Trophoblast cell (in vitro differentiated cells and primary cell): ENCODE measurements at regions not wholly inside any gene's neighbourhood (a gene's known extent, or its start where the extent isn't known, plus 50 kb on each side); places are given as distances from the start of the nearest gene placed in this dataset.

Experiments
- DNase-seq, 2 donors: peaks; one replicate each; pipeline ENCODE4 v3.0.0-alpha.2; 2016
- H2AFZ ChIP-seq: 2 replicates; pipeline ENCODE4 v1.6.1; 2013; ENCODE audit warnings: low read length, moderate library complexity, mild to moderate bottlenecking; ENCODE audit not compliant: insufficient read depth, poor library complexity
- H2AK5ac ChIP-seq: 2 replicates; pipeline ENCODE4 v1.6.1; 2013; ENCODE audit warnings: mild to moderate bottlenecking, low read length
- H2BK120ac ChIP-seq: 2 replicates; pipeline ENCODE4 v1.6.1; 2013; ENCODE audit warnings: low read length, mild to moderate bottlenecking, moderate library complexity; ENCODE audit not compliant: insufficient read depth, poor library complexity
- H2BK12ac ChIP-seq: 2 replicates; pipeline ENCODE4 v1.6.1; 2013; ENCODE audit warnings: mild to moderate bottlenecking, low read length, moderate library complexity
- H2BK5ac ChIP-seq: 2 replicates; pipeline ENCODE4 v1.6.1; 2013; ENCODE audit warnings: low read length, low read depth, moderate library complexity, mild to moderate bottlenecking; ENCODE audit not compliant: poor library complexity
- H3K14ac ChIP-seq: 2 replicates; pipeline ENCODE4 v1.6.1; 2013; ENCODE audit warnings: mild to moderate bottlenecking, low read length
- H3K18ac ChIP-seq: 2 replicates; pipeline ENCODE4 v1.6.1; 2013; ENCODE audit warnings: mild to moderate bottlenecking, low read length
- H3K23ac ChIP-seq: 2 replicates; pipeline ENCODE4 v1.6.1; 2013; ENCODE audit warnings: low read length
- H3K27ac ChIP-seq: 2 replicates; pipeline ENCODE4 v1.5.1; 2013; ENCODE audit warnings: low read depth, mild to moderate bottlenecking, inconsistent platforms, low read length, moderate library complexity
- H3K27me3 ChIP-seq: 2 replicates; pipeline ENCODE4 v1.6.1; 2013; ENCODE audit warnings: inconsistent platforms, mild to moderate bottlenecking, low read length, moderate library complexity; ENCODE audit not compliant: insufficient read depth
- H3K36me3 ChIP-seq, 2 experiments: 1 replicate in 1 of 2; 2 replicates in 1 of 2; pipeline ENCODE4 v1.6.1; 2013; ENCODE audit warnings: low read length in 2 of 2, mild to moderate bottlenecking in 2 of 2, moderate library complexity in 1 of 2; ENCODE audit not compliant: insufficient read depth in 2 of 2, control insufficient read depth in 1 of 2
- H3K4ac ChIP-seq: 2 replicates; pipeline ENCODE4 v1.6.1; 2013; ENCODE audit warnings: low read depth, mild to moderate bottlenecking, low read length, moderate library complexity
- H3K4me1 ChIP-seq, 2 experiments: 1 replicate in 1 of 2; 2 replicates in 1 of 2; pipeline ENCODE4 v1.6.1; 2013; ENCODE audit warnings: low read length in 2 of 2, mild to moderate bottlenecking in 2 of 2, moderate library complexity in 1 of 2; ENCODE audit not compliant: insufficient read depth in 2 of 2, control insufficient read depth in 1 of 2
- H3K4me2 ChIP-seq: 2 replicates; pipeline ENCODE4 v1.6.1; 2013; ENCODE audit warnings: inconsistent platforms, mild to moderate bottlenecking, low read length, moderate library complexity
- H3K4me3 ChIP-seq: 2 replicates; pipeline ENCODE4 v1.5.1; 2013; ENCODE audit warnings: mild to moderate bottlenecking, low read depth, low read length, inconsistent platforms
- H3K79me1 ChIP-seq: one replicate; pipeline ENCODE4 v1.6.1; 2013; ENCODE audit warnings: low read length
- H3K79me2 ChIP-seq: 2 replicates; pipeline ENCODE4 v1.6.1; 2013; ENCODE audit warnings: low read length, mild to moderate bottlenecking; ENCODE audit not compliant: control insufficient read depth, insufficient read depth, poor library complexity
- H3K9ac ChIP-seq: 2 replicates; pipeline ENCODE4 v1.6.1; 2013; ENCODE audit warnings: mild to moderate bottlenecking, low read length
- H3K9me3 ChIP-seq: 2 replicates; pipeline ENCODE4 v1.6.1; 2013; ENCODE audit warnings: low read depth, mild to moderate bottlenecking, control low read depth, inconsistent platforms, low read length; ENCODE audit not compliant: insufficient read depth
- H4K12ac ChIP-seq: 2 replicates; pipeline ENCODE4 v1.6.1; 2013; ENCODE audit warnings: low read depth, mild to moderate bottlenecking, low read length, moderate library complexity
- H4K8ac ChIP-seq: 2 replicates; pipeline ENCODE4 v1.6.1; 2013; ENCODE audit warnings: low read depth, mild to moderate bottlenecking, low read length, moderate library complexity
- H4K91ac ChIP-seq: one replicate; pipeline ENCODE4 v1.6.1; 2013; ENCODE audit warnings: low read depth, mild to moderate bottlenecking, low read length, moderate library complexity
- WGBS: extraction: QIAGEN DNeasy Blood & Tissue Kit; methylation state at CpG from one replicate; pipeline ENCODE4 v1.1.7; 2013; ENCODE audit warnings: missing lambda C conversion rate; ENCODE audit not compliant: insufficient read length, insufficient coverage; ENCODE audit errors: extremely low coverage; 5-methylcytosine and 5-hydroxymethylcytosine counted together

DNA sequence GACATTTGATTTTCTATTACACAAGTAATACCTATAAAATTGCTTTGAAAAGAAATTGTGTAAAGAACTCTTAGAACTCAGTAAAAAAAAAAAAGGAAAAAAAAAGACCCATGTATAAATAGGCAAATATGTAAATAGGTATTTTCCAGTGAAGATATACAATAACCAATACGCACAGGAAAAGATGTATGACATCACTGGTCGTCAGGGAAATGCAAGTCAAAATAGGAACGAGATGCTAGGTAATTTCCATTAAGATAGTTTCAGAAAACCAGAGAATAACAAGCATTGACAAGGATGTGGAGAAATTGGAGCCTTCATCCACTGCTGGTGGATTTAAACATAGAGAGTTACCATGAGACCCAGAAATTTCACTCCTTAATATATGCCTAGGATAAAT lies 708.8 kb downstream of the MTRR start:
- Histone ChIP-seq H2BK120ac (no peak overlapping the region), H3K9ac (no peak overlapping the region), H2AFZ (no peak overlapping the region), H3K36me3 (no peaks in the 10 kb centered on the region), H3K4me3 (no peak overlapping the region), H3K9me3 (no peaks in the 10 kb centered on the region), H3K14ac (no peak overlapping the region), H3K79me2 (no peaks in the 10 kb centered on the region), H2BK5ac (no peak overlapping the region), H4K91ac (no peak overlapping the region), H3K27me3 (no peaks in the 10 kb centered on the region), H4K12ac (no peak overlapping the region), H3K18ac (no peak overlapping the region), H2BK12ac (no peak overlapping the region), H3K4me2 (no peak overlapping the region), H3K4ac (no peak overlapping the region), H3K4me1 (no peaks in the 10 kb centered on the region), H3K79me1 (no peaks in the 10 kb centered on the region), H3K27ac (no peak overlapping the region), H3K23ac (no peak overlapping the region), H2AK5ac (no peak overlapping the region), H4K8ac (no peak overlapping the region)
- no CpG with 5 or more reads among the region's 3 CpGs for WGBS
- DNase-seq = no peak

DNA sequence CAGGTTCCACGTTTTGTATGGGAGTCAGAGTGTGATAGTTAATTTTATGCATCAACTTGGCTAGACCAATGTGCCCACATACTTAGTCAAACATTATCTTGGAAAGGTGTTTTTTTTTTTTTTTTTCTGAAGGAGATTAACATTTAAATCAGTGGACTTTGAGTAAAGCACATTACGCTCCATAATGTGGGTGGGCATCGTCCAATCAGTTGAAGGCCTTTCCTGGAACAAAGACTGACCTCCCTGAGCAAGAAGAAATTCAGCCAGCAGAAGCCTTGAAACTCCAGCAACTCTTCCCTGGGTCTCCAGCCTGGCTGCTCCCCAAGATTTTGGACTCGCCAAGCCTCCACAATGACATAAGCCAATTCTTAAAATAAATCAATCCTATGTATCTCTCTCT lies 711.4 kb downstream of the MTRR start:
- Histone ChIP-seq H3K23ac (no peak overlapping the region), H3K9me3 (no peaks in the 10 kb centered on the region), H3K4me3 (no peak overlapping the region), H2BK5ac (no peak overlapping the region), H2AK5ac (no peak overlapping the region), H4K91ac (no peak overlapping the region), H3K4me1 (no peaks in the 10 kb centered on the region), H3K27ac (no peak overlapping the region), H4K8ac (no peak overlapping the region), H3K4ac (no peak overlapping the region), H3K9ac (no peak overlapping the region), H3K27me3 (no peaks in the 10 kb centered on the region), H3K14ac (no peak overlapping the region), H4K12ac (no peak overlapping the region), H3K36me3 (no peaks in the 10 kb centered on the region), H3K4me2 (no peak overlapping the region), H3K79me1 (no peaks in the 10 kb centered on the region), H2BK120ac (no peak overlapping the region), H3K18ac (no peak overlapping the region), H3K79me2 (no peaks in the 10 kb centered on the region), H2BK12ac (no peak overlapping the region), H2AFZ (no peak overlapping the region)
- no CpG with 5 or more reads among the region's 4 CpGs for WGBS
- DNase-seq = no peak

DNA sequence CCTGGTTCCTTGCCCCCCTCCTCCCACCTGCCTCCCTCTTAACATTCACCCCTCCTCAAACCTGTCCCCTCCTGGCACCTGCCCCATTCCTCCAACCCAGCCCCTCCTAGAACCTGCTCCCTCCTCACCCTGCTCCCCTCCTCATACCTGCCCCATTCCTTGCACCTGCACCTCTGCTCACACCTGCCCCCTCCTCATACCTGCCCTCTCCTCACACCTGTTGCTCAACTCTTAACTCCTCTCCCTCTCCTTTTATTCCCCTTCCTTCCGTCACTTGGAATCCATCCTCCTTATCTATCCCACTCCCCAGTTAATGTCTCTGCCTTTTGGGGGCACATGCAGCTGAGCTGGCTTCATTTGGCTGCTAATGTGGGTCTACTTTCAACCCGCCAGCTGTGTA lies 712.1 kb downstream of the MTRR start:
- Histone ChIP-seq H3K36me3 (no peaks in the 10 kb centered on the region), H3K9me3 (no peaks in the 10 kb centered on the region), H3K23ac (no peak overlapping the region), H4K12ac (no peak overlapping the region), H3K4ac (no peak overlapping the region), H4K91ac (no peak overlapping the region), H2BK5ac (no peak overlapping the region), H3K4me1 (no peaks in the 10 kb centered on the region), H3K4me3 (no peak overlapping the region), H3K27me3 (no peaks in the 10 kb centered on the region), H4K8ac (no peak overlapping the region), H3K27ac (no peak overlapping the region), H2BK12ac (no peak overlapping the region), H2AFZ (no peak overlapping the region), H3K79me2 (no peaks in the 10 kb centered on the region), H3K14ac (no peak overlapping the region), H3K79me1 (no peaks in the 10 kb centered on the region), H2BK120ac (no peak overlapping the region), H3K18ac (no peak overlapping the region), H3K9ac (no peak overlapping the region), H2AK5ac (no peak overlapping the region), H3K4me2 (no peak overlapping the region)
- 100% methylated on average over 1 of the region's 2 CpGs for WGBS
- DNase-seq = no peak

DNA sequence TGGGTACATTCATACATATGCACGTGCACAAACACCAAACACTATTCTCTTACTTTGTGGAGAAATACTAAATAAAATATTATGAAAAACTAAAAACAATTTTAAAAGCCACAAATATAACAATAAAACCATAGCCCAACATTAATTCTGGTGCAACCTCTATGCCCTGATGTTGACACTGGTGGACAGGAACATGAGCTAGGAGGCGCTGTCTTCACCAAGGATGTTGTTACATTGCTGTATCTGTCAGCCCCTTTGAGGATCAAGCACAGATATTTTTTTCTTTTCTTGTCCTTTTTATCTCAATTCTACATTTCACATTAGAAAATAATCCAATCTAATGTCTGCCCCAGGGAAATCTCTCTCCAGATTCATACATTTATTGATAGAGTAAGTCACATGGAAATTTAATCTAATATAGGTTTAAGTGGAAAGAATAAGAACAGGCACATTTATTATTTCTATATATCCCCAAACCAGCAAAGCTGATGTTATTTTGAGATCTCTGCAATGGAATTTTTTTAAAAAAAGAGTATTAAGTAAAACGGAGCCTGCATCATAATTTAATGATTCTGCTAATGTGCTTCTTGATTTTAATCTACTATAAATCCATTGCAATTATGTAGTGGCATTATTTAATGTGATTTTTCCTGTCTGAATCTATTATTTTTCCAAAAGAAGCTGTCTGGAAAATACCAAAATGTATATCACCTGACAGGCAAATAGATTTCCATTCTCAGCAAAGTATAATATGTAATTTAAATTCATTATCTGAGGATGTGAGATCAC lies 716.5 kb downstream of the MTRR start:
- no peak overlapping the region for H3K27ac ChIP-seq
- no peak overlapping the region for H3K14ac ChIP-seq
- no peaks in the 10 kb centered on the region for H3K79me1 ChIP-seq
- no peaks in the 10 kb centered on the region for H3K4me1 ChIP-seq
- H3K36me3 ChIP-seq = no peaks in the 10 kb centered on the region
- H2BK120ac ChIP-seq = no peak overlapping the region
- H3K27me3 ChIP-seq = no peaks in the 10 kb centered on the region
- no peak overlapping the region for H4K8ac ChIP-seq
- H3K9me3 ChIP-seq = no peaks in the 10 kb centered on the region
- H3K4me2 ChIP-seq = no peak overlapping the region
- no peak overlapping the region for H3K23ac ChIP-seq
- no peak overlapping the region for H2AFZ ChIP-seq
- H2BK5ac ChIP-seq = no peak overlapping the region
- no peak for DNase-seq
- no peak overlapping the region for H3K4ac ChIP-seq
- no peaks in the 10 kb centered on the region for H3K79me2 ChIP-seq
- H3K18ac ChIP-seq = no peak overlapping the region
- H4K12ac ChIP-seq = no peak overlapping the region
- no peak overlapping the region for H3K9ac ChIP-seq
- no peak overlapping the region for H4K91ac ChIP-seq
- no peak overlapping the region for H3K4me3 ChIP-seq
- no CpG with 5 or more reads among the region's 3 CpGs for WGBS
- no peak overlapping the region for H2BK12ac ChIP-seq
- no peak overlapping the region for H2AK5ac ChIP-seq
